RWPE1 (cell line): ENCODE measurements at regions not wholly inside any gene's neighbourhood (a gene's known extent, or its start where the extent isn't known, plus 50 kb on each side); places are given as distances from the start of the nearest gene placed in this dataset.

ENCODE experiments used
- CTCF ChIA-PET: fragments of 350-600 bp; sonication (Branson Sonifier 250); formaldehyde crosslinking; extraction: SDS; loops from one replicate; lab custom pipeline; 2021; lab: Yijun Ruan, JAX
- POLR2A ChIA-PET: fragments of 400-600 bp; formaldehyde crosslinking; extraction: SDS; loops from one replicate; lab custom pipeline; 2020; ENCODE audit warnings: antibody characterized with exemption; ENCODE audit not compliant: low non-redundant PET; lab: Yijun Ruan, JAX
- DNase-seq: peaks from one replicate; pipeline ENCODE4 v3.0.0; 2012; ENCODE audit warnings: low spot score
- H3K27ac ChIP-seq: fragments of 450-650 bp; 2 replicates; pipeline ENCODE4 v1.5.1; 2017
- TF ChIP-seq, protein P1 (sequence below): fragments of 450-650 bp; conservative IDR thresholded peaks from 2 replicates; pipeline ENCODE4 v1.5.1; 2017; ENCODE audit warnings: low read depth, mild to moderate bottlenecking

DNA sequence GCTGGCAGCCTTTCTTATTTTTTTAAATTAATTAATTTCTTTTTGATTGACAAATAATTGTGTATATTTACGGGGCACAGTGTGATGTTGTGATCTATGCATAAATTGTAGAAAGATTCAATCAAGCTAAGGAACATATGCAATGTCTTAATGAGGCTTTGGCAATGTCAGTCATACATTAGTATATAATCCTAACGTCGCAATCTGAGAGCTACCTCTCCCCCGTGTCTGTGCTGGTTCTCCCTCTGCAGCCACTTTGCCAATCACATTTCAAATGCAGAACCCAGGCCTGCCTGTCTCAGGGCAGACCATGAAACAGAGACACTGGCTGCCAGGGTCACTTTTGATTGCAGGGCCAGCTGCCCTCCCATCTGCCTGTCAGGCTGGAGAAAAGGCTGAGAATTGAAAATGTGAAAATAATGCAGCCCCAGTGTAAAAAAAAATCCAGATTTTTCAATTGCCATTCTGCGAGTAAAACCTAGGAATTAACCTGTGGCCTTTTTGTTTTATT, 56.3 kb downstream of the SLC24A2 start:
- ChIA-PET CTCF (interaction anchor here (0.8 kb wide), 1 partner anchor 11 kb away, joined by 8 read pairs; no protein-coding TSS in a partner anchor), POLR2A (no interaction called here)
- no peak for DNase-seq
- TF ChIP-seq, protein P1, sequence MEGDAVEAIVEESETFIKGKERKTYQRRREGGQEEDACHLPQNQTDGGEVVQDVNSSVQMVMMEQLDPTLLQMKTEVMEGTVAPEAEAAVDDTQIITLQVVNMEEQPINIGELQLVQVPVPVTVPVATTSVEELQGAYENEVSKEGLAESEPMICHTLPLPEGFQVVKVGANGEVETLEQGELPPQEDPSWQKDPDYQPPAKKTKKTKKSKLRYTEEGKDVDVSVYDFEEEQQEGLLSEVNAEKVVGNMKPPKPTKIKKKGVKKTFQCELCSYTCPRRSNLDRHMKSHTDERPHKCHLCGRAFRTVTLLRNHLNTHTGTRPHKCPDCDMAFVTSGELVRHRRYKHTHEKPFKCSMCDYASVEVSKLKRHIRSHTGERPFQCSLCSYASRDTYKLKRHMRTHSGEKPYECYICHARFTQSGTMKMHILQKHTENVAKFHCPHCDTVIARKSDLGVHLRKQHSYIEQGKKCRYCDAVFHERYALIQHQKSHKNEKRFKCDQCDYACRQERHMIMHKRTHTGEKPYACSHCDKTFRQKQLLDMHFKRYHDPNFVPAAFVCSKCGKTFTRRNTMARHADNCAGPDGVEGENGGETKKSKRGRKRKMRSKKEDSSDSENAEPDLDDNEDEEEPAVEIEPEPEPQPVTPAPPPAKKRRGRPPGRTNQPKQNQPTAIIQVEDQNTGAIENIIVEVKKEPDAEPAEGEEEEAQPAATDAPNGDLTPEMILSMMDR, result no peak
- H3K27ac ChIP-seq, result no peak overlapping the region

DNA sequence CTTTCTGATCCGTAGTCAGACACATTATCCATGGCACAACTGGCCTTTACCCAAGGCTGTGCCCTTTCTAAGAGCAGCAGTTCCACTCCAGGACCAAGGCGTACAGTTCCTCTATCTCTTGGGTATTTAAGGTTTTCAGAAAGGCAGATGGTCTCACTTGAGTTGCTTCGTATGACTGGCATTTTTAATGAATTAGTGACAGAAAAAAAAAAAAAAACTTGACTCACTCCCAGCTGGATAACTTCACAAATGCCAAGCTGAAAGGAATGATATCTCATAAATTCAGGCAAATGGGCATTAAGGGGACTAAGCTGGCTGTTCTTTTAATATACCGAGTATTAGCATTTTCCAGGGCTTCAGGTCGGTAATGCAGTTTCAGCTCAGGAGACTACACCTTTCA, 60.7 kb downstream of the SLC24A2 start:
- POLR2A ChIA-PET, result no interaction called here
- CTCF ChIA-PET, result interaction anchor here (0.5 kb wide), 1 partner anchor 27 kb away, joined by 3 read pairs; no protein-coding TSS in a partner anchor
- no peak for DNase-seq
- H3K27ac ChIP-seq, result no peak overlapping the region
- TF ChIP-seq, protein P1, result no peak

DNA sequence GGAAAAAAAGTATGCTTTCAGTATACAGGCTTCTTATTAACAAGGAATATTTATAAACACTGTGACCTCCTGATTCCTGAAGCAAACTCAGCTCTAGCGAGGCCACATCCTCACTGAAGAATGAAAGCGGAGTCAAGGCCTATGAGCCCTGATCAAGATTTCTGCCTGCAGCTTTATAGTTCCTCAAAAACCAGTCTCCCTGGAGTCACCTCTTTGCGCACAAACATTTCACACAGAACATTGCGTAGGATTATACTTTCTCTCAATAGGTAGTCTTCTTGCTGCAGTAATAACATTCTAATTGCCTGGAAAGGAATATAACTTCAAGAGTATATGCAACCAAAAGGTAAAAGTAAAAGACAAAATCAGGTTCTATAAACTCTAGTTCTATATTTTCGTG, 62.9 kb downstream of the SLC24A2 start:
- ChIA-PET POLR2A (no interaction called here), CTCF (no interaction called here)
- TF ChIP-seq, protein P1, result no peak
- no peak for DNase-seq
- H3K27ac ChIP-seq, result no peak overlapping the region

DNA sequence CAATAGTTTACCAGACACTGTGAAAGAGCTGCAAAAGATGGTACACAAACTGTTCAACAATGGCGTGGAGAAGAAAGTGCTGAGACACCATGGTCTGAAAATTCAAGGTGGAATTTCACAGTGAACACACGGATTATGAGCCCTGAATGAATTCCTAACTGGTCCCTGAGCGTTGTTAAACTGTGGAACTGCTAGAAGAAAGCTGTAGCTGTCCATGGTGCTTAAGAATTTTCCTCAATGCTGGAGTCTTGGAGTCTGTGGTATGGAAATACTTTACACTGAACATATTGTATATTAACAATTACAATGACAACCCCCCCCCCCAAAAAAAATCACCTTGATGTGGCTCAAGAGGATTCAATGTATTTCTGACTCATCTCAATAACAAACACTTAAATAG, 68.5 kb downstream of the SLC24A2 start:
- peak; percentile 30 for DNase-seq
- TF ChIP-seq, protein P1, result no peak
- H3K27ac ChIP-seq, result no peak overlapping the region
- ChIA-PET POLR2A (no interaction called here), CTCF (interaction anchor here (0.7 kb wide), 1 partner anchor 172 kb away, joined by 4 read pairs; no protein-coding TSS in a partner anchor)

DNA sequence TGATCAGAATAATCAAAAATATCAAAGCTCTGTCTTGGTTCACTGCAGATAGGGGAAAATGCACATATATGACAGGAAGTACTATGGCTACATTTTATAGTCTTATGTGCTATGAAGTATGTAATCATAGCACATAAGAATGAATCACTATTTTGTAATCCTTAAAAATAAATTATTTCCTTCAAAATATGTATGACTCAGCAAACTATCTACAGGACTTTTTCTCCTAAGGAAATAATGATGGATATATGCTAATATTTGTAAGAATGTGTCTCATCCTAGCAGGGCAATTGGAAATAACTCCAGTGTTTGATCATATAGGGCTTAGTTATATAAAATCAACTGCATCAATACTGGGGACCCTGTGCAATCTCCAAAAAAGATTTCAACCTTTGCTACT, 85.1 kb downstream of the SLC24A2 start:
- no peak overlapping the region for H3K27ac ChIP-seq
- no peak for DNase-seq
- TF ChIP-seq, protein P1, result no peak
- ChIA-PET POLR2A (no interaction called here), CTCF (no interaction called here)

DNA sequence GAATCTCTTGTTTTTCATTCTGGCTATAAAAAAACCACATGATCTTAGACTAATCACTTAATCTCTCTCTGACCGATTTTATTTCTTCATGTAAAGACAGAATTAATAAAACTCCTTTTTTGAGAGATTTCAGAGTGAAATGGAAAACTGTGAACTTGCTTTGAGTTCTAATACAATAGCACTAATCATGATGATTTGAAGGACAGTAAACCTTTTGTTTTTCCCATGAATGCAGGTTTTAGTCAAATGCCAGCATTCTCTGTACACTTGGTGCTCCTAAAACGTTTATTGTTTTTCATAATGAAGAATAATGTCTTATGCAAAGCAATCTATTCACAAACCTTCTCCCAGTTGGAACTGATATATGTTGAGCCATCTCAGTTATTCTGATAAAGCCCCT, 86.8 kb downstream of the SLC24A2 start:
- no peak for DNase-seq
- TF ChIP-seq, protein P1, result no peak
- ChIA-PET POLR2A (no interaction called here), CTCF (interaction anchor here (0.8 kb wide), 1 partner anchor 461 kb away, joined by 4 read pairs; no protein-coding TSS in a partner anchor)
- H3K27ac ChIP-seq, result no peak overlapping the region
